AG10803 (cell line): ENCODE measurements at regions not wholly inside any gene's neighbourhood (a gene's known extent, or its start where the extent isn't known, plus 50 kb on each side); places are given as distances from the start of the nearest gene placed in this dataset.
A peak's percentile ranks its signal among the peaks of the same experiment; 100 is the strongest.

Experiments
- DNase-seq: peaks from one replicate; pipeline ENCODE4 v3.0.0; 2010; ENCODE audit warnings: low read depth
- H3K4me3 ChIP-seq: 2 replicates; pipeline ENCODE4 v1.5.1; 2011; ENCODE audit warnings: mild to moderate bottlenecking, low read length, control low read depth
- TF ChIP-seq, protein P1 (sequence below): conservative IDR thresholded peaks from 2 replicates; pipeline ENCODE4 v1.5.1; 2011; ENCODE audit warnings: mild to moderate bottlenecking, low read length, control low read depth, inconsistent platforms

DNA sequence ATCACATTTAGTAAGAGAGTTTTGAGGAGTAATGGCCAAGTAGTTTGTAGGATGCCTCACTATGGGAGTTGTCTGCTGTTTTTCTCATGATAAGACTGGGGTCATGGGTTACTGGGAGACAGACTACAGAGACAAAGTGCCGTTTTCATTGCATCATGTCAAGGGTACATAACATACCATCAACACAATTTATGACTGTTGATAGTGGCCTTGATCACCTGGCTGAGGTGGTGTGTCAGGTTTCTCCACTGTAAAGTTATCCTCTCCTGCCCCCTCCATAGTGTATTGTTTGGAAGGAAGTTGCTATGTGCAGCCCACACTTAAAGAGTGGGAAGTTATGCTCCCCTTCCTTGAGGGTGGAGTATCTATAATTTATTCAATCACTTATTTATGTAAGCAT, 263.5 kb upstream of the POU3F1 start:
- TF ChIP-seq, protein P1, sequence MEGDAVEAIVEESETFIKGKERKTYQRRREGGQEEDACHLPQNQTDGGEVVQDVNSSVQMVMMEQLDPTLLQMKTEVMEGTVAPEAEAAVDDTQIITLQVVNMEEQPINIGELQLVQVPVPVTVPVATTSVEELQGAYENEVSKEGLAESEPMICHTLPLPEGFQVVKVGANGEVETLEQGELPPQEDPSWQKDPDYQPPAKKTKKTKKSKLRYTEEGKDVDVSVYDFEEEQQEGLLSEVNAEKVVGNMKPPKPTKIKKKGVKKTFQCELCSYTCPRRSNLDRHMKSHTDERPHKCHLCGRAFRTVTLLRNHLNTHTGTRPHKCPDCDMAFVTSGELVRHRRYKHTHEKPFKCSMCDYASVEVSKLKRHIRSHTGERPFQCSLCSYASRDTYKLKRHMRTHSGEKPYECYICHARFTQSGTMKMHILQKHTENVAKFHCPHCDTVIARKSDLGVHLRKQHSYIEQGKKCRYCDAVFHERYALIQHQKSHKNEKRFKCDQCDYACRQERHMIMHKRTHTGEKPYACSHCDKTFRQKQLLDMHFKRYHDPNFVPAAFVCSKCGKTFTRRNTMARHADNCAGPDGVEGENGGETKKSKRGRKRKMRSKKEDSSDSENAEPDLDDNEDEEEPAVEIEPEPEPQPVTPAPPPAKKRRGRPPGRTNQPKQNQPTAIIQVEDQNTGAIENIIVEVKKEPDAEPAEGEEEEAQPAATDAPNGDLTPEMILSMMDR, result no peak
- no peak for DNase-seq
- H3K4me3 ChIP-seq, result no peak overlapping the region

DNA sequence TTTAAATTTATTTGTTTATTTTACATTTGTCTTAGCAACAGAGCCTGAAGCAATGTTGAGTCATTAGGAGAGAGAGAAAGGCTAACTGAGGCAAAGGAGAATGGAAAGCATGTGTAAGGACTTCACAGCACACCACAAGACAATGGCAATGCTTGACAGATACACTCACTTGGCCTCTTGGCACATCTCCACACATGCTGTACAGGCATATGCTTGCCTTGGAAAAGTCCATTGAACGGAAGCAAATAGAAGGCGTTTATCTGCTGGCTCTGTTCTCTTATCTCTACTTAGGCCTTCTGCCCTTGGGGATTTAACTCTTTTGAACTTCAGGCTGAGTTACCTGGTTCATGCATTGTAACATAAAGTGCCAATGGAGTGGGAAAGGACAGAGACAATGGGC, 262.2 kb upstream of the POU3F1 start:
- DNase-seq, result peak; percentile 5
- H3K4me3 ChIP-seq, result no peak overlapping the region
- TF ChIP-seq, protein P1, result no peak

DNA sequence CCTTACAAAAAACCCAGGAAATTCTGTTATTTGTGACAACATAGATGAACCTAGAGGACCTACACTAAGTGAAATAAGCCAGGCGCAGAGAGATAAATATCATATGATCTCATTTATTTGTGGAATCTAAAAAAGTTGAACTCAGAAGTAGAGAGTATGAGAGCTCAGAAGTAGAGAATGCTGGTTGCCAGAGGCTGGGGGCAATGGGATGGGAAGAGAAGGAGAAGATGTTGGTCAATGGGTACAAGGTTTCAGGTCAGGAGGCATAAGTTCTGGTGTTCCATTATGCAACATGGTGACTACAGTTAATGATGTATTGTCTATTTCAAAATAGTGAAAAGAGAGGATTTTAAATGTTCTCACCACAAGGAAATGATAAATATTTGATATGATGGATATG, 259.1 kb upstream of the POU3F1 start:
- TF ChIP-seq, protein P1, result no peak
- no peak overlapping the region for H3K4me3 ChIP-seq
- no peak for DNase-seq

DNA sequence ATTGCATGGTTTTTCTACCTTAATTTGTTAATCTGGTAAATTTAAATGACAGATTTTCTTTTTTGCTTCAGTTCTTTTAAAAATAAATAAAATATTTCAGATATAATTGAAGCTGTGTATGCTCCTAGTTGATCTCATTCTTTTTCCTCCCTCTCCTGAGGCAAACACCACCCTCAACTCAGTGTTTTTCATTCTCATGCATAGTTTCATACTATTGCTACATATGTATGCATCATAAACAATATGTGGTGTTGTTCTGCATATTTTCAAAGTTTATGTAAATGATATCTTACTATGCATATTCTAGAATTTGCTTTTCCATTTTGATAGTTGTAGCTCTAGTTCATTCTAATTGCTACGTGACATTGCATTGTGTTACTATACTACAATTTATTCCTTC, 257.2 kb upstream of the POU3F1 start:
- DNase-seq, result no peak
- no peak overlapping the region for H3K4me3 ChIP-seq
- TF ChIP-seq, protein P1, result no peak

DNA sequence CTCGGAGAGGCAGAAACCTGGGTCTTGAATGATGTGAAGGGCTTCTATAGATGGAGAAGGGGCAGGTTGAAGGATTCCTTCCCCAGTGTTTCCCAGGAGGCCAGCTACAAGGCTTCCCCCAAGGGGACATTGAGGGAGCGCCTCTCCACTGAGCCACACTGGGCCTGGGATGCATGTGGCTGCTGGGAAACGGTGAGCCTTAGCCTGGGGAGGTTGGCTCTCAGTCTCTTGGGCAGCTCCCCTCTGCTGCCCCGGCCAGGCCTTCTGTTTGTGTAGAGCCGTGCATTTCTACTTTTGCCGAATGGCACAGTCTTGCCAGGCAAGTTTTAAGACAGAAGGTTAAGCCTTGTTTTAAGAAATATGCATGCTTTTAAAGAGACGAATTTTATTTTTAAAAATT, 254.4 kb upstream of the POU3F1 start:
- DNase-seq, result no peak
- TF ChIP-seq, protein P1, result no peak
- no peak overlapping the region for H3K4me3 ChIP-seq

DNA sequence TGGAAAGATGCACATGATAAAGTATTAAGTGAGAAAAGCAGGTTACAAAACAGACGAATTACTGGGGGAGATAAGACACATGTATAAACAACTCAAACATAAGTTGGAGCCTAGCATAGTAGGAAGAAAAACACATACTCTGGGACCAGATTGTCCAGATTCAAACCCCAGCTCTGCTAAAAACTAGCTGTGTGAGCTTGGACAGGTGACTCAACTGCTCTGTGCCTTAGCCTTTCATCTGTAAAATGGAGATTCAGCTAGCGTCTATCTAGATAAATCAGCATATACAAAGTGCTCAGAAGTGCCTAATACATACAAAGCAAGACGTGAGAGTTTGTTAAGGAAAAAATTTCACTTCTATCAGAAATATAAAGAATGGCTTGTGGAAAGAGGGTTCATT, 254.0 kb upstream of the POU3F1 start:
- no peak for DNase-seq
- no peak overlapping the region for H3K4me3 ChIP-seq
- TF ChIP-seq, protein P1, result no peak

DNA sequence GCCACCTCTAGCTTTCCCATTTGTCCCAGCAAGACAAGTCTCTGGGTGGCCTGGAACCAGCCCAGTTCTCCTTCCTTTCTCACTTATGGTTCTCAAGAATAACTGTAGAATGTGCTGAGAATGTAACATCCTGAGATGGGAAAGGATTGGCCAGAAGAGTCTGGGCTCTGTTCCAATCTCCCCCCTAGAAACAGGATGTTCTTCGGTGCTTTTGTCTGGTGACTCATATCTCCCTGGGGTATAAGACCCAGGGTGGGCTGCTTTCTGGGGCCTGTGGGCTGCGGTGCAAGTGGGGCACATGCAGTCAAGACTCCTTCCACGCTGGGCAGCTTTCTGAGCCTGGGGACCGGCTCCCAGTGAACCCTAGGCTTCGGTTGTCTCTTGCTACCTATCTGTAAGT, 251.2 kb upstream of the POU3F1 start:
- no peak for DNase-seq
- TF ChIP-seq, protein P1, result no peak
- no peak overlapping the region for H3K4me3 ChIP-seq
